GM19455 (cell line): ENCODE measurements at regions not wholly inside any gene's neighbourhood (a gene's known extent, or its start where the extent isn't known, plus 50 kb on each side); places are given as distances from the start of the nearest gene placed in this dataset.

Source experiments
- ATAC-seq: cut with Tn5 transposase; IDR thresholded peaks from one replicate; pipeline ENCODE4 v1.9.1; 2021; ENCODE audit not compliant: unreplicated experiment

- no peak for ATAC-seq
Observed at GRCh38 chr14:81668626-81669274, 135.1 kb upstream of the SEL1L start.

- ATAC-seq: no peak
Observed at GRCh38 chr14:81669308-81669707, 135.7 kb upstream of the SEL1L start.

- no peak for ATAC-seq
Observed at GRCh38 chr14:81673930-81674329, 140.3 kb upstream of the SEL1L start.

- ATAC-seq: no peak
Observed at GRCh38 chr14:81676395-81676794, 142.7 kb upstream of the SEL1L start.

DNA sequence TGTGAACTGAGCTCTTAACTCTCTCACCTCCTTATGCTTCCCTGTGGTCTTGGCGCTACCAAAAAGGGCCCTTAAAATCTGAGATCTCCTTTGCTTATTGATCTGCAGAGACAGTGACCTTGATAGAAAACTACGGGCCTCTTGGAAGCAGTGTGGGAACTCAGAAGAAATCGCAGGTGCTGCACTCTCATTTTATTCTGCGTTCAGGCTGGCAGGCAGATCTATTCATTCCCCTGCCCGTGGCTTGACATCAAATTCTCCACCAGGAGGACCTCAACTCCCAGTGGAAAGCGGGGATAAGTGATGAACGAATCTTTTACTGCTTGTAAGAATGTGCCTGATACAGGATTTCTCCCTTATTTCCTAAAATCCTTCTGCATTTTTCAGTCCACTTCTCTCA lies 143.2 kb upstream of the SEL1L start:
- no peak for ATAC-seq

DNA sequence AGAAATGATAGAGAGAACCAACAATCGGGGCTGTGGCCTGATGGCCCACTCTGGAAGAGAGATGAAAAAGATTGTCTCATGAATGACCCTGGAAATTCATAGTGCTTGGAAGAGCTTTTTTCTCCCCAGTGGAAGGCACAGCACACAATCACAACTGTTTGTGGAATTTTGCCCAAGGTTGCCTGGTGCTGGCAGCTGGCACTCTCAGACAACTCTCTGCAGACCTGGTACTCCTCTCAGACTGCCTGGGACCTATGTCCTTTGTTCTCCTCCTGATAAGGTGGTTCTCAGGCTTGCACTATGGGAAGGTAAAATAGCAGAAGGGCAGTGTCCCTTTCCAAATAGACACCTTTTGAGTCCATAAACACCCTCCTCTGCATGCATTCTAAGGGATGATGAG lies 144.1 kb upstream of the SEL1L start:
- ATAC-seq: no peak

DNA sequence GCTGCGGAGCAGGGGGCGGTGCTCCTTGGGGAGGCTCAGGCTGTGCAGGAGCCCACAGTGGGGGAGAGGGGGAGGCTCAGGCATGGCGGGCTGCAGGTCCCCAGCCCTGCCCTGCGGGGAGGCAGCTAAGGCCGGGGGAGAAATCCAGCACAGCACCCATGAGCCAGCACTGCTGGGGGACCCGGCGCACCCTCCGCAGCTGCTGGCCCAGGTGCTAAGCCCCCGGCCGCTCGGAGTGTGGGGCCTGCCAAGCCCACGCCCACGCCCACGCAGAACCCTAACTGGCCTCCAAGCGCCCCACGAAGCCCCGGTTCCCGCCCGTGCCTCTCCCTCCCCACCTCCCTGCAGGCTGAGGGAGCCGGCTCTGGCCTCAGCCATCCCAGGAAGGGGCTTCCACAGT lies 145.6 kb upstream of the SEL1L start:
- ATAC-seq: no peak

GRCh38 chr14:81681541-81681940 lies 147.9 kb upstream of the SEL1L start:
- no peak for ATAC-seq

DNA sequence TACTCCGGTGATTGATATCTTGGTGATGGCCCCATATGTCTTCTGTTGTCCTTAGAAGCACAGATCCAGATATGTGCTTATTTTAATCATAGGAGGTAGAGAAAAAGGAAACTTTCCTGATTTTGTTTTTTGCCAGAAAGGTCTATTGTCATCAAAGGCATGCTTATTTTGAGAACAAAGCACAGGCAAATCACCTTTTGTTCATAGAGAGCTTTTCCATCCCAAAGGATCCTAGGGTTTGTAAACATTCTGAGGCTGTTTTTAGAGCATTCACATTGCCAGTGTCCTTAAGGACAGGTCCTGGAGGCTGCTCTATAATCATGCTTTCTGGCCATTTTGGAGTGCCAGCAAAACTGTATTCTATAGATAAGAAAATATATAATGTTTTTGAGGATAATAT lies 148.5 kb upstream of the SEL1L start:
- no peak for ATAC-seq

DNA sequence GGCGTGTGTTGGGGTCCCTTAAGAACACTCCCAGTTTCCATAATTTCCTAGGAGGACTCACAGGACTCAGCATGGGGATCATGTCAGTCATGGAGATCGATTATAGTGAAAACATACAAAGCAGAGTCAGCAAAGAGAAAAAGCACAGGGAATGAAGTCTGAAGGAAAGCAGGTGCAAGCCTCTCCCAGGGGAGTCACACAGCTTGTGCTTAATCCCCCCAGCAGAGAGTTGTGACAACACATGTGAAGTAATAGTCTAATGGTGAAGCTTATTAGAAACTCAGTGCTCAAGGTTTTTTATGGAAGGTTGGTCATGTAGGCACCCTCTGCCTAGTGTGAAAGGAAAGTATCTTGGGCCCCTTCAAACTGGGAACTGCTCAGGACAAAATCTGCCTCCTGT lies 149.0 kb upstream of the SEL1L start:
- ATAC-seq: no peak

GRCh38 chr14:81684696-81685095 lies 151.0 kb upstream of the SEL1L start:
- no peak for ATAC-seq

GRCh38 chr14:81686512-81686911 lies 152.9 kb upstream of the SEL1L start:
- no peak for ATAC-seq

DNA sequence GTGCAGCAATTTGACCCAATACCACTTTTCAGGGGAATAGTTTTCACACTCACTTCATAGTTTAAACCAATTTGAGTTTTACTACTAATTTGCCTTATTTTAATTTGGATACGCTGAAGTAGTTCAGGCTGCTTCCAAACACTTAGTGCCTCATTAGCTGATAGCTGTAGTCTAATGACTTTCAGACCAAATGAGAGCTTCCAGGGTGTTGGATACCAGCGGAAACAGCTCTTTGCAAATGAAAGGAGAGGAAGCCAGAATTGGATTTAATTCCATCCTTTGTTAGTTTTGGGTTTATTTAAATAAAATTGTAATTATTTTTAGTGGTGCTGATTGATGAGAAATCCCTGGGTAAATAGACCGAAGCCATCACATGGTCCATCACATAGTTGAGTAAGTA lies 158.3 kb upstream of the SEL1L start:
- no peak for ATAC-seq

- no peak for ATAC-seq
Observed at GRCh38 chr14:81694419-81694818, 160.8 kb upstream of the SEL1L start.

DNA sequence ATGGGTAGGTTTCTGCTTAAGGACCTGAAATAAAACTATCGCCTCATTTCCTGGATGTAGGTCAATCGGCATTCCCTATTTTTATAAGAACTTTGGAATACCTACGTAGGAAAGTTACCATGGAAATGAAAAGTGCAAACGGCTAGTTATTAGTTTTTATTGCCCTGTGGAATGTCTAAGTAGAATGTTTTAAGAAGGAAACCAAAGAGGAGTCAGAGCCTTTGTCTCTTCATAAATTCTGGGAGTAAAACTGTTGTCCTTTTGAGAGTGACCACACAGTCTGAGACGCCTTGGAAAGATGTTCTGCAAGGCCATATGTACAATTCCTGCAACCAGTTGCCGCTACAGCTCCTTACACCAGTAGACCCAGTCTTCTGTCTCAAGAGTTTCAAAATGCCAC lies 176.0 kb upstream of the SEL1L start:
- ATAC-seq: no peak

DNA sequence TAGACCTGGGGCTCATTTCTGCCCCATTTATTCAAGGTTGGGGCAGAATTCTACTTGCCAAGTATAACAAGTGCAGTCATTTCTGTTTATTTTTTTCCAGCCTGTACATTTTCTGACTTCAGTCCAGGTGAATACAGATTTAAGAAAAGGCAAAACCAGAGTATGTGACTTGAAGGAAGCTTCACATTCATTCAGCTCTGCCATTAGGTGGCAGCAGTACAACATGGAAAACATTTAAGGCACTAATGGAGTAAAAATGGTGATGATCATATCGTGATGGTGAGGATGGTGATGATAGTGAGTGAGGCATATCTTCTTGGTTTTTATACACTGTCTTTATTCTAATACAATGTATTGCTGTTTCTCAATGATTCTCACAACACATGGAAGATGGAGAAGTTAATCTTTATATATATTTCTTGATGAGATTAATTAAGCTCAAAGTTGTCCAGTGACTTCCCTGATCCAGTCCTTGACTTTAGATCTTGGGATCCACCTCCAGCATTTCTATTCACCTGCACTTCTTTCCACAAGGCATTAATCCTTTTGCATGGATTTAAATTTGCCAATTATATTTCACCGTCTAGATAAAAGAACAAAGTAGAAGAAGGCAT lies 176.7 kb upstream of the SEL1L start:
- no peak for ATAC-seq

DNA sequence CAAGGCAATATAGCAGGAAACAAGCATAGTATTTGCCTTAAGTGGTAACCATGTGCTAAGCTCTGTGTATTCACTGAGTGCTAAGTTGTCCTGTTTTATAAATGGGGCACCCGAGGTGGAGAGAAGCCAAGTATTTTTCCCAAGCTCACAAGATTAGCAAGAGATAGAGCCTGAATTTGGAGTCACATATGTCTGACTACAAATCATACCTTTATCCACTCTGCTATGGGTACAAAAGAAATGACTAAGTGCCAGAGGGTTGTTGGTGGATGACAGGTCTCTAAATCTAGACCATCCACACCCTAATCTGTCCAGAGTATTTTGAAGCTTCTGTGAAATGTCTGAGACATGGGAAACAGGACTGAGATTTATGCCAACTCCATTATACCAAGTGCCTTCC lies 182.1 kb upstream of the SEL1L start:
- ATAC-seq: no peak

GRCh38 chr14:81716953-81717352 lies 183.3 kb upstream of the SEL1L start:
- no peak for ATAC-seq

DNA sequence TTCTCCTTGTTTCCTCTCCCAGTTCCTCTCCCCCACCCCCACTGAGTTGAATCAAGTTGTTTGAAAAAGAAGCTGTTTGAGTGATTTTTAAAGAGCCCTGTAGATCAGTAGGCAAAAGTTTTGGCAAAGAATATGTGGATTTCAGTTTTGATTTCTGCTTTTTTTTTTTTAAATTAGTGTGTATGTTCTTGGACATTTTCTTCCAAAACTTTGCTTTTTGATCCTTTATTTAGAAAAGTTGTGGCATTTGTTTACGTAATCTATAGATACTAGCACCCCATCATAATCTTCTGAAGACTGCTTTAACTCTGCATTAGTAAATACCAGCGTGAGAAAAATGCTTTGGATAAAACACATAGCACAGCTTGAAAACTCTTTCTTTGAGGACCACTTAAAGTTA lies 190.3 kb upstream of the SEL1L start:
- no peak for ATAC-seq

GRCh38 chr14:81727218-81727617 lies 193.6 kb upstream of the SEL1L start:
- no peak for ATAC-seq

- ATAC-seq: no peak
Observed at GRCh38 chr14:81728447-81728846, 194.8 kb upstream of the SEL1L start.

GRCh38 chr14:81729622-81730021 lies 196.0 kb upstream of the SEL1L start:
- no peak for ATAC-seq

DNA sequence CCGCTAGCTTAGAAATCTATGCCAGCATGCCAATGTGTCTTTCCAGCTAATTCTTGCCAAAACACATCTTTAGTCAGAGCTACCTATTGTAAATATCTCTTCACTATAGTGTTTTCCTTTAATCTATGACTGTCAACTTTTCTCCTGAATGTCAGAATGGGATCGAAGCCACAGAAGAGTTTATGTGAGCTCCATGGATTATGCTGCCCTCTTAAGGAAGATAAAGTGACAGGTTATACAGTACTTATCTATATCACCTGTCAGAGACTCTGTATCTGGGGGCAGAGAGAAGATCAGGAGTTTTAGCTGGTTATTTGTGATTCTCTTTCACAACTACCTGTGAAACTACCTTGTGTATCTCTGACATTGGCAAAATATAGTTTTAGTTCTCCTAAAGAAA lies 204.3 kb upstream of the SEL1L start:
- no peak for ATAC-seq
